Cerebellar cortex (tissue), 1 donor: ENCODE measurements at regions not wholly inside any gene's neighbourhood (a gene's known extent, or its start where the extent isn't known, plus 50 kb on each side); places are given as distances from the start of the nearest gene placed in this dataset.
A peak's percentile ranks its signal among the peaks of the same experiment; 100 is the strongest.
"Not testable (repeated sequence)": the region's sequence is repeated elsewhere in the genome, so short reads cannot be mapped to it uniquely, and the experiment has no call there.

Experiments
- DNase-seq: peaks from one replicate; pipeline ENCODE4 v3.0.0-alpha.2; 2015; ENCODE audit warnings: low spot score

DNA sequence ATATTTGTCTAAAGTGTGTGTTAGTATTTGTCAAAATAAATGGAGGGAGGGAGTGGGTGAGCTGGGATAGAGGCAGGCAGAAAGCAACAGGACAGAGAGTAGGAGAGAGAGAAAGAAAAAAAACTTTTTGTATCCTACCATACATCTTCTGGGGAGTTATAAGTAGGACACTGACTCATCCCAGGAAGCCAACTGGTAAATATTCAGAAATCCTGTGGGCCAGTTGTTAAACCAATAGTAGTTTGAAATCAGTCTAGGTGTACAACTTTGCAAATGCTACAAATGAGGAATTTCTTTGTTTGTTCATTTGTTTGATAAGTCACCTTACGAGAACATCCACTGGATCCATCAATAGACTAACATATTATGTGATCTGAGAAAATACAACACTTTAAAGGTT, 980.9 kb downstream of the GATA3 start:
- no peak for DNase-seq

DNA sequence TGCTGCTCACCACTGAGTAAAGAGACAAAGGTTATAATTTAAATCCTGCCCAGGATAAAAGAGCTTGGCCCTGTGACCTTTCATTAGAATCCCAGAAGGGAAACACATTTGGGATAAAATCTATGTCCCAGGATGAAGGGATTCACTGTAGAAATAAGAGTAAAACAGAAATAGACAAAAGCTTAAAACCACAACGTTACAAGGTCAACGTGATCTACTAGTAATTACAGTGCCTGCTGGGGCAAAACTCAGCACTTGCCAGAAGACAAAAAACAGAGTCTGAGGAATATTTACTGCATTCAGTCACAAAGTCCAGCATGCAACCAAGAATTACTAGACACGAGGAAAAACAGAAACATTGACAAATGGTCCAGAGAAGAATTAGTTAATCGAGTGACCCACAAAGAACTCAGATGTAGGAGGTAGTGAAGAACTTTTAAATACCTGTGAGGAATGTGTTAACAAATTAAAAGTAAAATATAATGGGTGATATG, 982.3 kb downstream of the GATA3 start:
- DNase-seq: no peak

DNA sequence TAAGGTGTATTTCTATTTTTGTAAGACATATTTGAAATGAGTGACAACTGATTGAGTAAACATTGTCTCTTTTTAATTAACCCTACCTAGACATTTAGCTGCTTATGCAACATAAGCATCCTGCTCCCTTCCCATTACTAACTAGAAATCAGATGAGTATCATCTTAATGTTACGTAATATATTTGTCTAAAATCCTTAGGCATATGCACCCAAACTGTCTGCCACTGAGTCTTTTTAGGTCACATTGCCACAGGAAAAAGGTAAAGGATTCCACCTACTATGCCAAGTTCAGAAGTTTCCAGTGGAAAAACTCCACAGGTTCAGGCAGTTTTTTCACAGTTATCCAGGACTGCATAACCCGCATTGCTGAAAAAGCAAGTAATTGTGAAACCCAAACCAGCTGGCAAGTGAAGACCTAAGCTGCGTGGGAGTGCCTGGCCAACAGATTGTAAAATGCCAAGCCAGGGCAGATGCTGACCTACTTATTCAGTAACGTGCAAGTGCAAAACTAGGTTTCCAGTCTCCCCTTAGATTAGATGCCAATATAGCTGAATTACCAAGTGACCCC, 983.7 kb downstream of the GATA3 start:
- peak; percentile 89 for DNase-seq

DNA sequence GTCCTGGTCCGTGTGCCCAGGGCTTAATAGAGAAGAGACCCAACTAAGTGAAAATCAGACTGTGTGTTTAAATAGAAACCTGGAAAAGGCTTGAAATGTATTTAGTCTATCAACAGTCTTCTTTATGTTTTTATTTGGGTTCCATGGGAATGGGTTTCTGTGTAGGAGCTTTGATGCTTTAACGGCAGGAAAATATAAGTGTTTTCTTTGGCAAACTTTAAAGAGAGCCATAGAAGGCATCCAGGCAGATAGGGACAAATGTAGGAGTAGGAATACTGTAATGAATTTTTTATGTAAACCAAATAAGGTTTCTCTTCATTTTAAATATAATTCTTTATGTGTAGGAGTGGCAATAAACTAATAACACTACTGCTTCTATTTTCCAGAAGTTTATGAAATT, 989.0 kb downstream of the GATA3 start:
- no peak for DNase-seq

DNA sequence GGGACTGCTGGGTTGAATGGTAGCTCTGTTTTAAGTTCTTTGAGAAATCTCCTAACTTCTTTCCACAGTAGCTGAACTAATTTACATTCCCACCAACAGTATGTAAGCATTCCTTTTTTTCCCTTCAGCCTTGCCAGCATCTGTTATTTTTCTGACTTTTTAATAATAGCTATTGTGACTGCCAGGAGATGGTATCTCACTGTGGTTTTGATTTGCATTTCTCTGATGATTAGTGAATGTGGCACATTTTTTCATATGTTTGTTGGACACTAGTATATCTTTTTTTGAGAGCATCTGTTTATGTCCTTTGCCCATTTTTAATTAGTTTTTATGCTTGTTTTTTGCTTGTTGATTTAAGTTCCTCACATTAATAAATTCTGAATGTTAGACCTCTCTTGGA, 990.8 kb downstream of the GATA3 start:
- no peak for DNase-seq

DNA sequence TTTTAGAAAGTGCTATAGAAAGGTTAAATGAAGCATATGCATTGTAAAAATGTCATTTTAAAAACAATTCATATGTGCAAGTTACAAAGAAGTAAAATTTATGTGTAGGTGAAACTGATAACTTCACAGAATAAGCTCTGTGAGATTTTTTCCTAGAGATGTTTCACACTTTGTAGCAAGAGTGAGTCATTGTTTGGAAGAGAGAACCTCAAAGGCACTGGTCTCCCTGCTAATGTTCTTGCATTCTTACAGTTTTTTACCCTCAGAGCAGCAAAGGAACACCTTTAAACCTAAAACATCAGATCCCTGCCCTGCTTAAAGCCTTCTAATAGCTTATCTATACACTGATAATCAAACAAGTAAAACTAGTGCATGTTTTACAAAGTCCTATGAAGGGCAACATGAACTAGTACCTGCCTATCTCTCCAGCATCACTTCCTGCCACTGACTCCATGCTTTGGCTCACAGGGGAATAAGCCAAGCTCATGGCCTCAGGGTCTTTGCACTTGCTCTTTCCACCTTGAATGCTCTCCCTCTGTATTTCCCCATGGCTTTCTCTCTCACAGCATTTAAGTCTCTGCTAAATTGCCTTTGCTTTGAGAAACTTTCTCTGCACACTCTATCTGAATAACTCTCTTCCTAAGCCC, 997.0 kb downstream of the GATA3 start:
- DNase-seq: no peak

DNA sequence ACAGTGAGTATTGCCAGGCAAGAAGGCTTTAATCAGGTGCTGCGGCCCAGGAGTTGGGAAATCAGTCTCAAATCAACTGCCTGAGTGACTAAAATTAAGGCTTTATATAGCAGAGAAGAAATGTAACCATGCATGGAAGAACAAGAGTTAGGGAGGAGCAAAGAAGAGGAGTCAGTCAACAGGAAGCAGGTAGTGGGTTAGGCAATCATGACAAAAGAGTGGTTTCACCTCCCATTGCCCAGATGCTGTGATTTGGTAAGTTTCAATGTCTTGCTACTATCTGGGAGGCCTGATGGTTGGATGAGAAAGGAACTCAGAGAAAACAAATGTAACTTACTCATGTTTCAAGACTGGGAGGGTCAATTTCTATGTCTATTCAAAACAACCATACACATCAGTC, 998.3 kb downstream of the GATA3 start:
- no peak for DNase-seq

DNA sequence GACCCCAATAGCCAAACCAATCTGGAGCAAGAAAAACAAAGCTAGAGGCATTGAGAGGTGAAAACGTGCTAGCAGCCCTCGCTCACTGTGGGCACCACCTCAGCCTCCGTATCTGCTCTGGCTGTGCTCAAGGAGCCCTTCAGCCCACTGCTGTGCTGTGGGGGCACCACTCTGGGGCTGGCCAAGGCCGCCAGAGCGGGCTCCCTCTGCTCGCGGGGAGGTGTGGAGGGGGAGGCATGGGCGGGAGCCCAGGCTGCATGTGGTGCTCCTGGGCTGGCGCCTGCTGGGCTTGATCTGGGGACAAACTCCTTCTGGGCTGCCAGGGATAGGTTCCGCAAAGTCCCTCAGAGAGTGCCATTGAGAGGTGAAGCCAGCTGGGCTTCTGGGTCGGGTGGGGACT, 1002.0 kb downstream of the GATA3 start:
- DNase-seq: no peak

DNA sequence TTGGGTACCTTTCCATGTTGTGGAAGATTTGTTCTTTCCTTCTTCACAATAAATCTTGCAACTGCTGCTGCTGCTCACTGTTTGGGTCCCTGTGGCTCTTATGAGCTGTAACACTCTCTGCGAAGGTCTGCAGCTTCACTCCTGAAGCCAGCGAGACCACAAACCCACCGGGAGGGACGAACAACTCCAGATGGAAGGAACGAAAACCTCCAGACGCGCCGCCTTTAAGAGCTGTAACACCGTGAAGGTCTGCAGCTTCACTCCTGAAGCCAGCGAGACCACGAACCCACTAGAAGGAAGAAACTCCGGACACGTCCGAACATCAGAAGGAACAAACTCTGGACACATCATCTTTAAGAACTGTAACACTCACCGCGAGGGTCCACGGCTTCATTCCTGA, 1002.8 kb downstream of the GATA3 start:
- not testable (repeated sequence) for DNase-seq

DNA sequence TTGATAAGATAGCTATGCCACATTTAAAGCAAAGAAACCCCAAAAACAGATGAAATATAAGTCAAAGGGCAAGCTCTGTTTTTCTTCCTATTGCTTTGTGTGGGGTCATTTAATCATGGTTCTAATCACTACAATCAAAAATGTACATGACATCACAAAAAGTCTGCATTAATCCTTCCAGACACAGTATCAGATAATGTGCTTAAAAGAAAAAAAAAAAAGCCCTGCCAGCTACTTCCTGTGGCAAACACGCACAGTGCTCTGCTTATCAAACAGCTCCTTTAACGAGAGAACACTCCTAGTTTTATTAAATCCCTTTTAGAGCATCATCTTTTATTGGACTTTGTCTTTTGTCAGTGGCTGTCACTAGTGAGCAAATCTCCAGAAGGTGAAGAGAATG, 1005.8 kb downstream of the GATA3 start:
- no peak for DNase-seq

DNA sequence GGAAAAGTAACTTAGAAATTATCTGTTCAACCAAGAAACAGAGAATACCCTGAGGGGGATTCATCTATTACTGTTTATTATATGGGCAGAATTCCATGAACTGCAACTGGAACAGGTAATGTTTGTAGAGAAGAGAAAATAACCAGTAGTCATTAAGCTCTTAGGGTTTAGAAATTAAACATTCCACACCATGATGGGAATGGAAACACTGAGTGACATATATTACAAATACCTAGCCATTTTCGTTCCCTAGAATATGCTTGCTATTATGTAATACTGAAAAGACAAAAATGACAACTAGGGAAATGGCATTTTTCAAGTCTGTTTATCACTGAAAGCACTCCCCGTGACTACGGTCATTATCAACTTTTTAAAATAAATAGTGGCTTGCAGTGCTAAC, 1007.4 kb downstream of the GATA3 start:
- no peak for DNase-seq

DNA sequence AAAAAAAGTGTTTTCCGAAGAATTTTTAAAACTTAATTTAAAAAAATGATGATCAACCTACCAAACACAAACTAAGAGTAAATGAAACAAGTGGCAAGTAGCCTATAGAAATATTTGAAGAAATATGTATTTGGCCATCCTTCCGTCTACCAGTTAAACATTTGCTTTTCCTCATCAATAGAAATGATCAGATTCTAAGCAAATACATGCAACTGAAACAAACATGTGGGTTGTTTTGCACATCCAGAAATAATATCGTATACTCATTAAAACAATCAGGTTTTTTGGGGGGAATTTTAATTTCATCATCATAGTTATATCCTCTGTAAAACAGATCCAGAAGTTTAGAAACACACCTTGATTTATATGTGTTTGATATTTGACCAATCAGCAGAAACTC, 1011.7 kb downstream of the GATA3 start:
- no peak for DNase-seq

DNA sequence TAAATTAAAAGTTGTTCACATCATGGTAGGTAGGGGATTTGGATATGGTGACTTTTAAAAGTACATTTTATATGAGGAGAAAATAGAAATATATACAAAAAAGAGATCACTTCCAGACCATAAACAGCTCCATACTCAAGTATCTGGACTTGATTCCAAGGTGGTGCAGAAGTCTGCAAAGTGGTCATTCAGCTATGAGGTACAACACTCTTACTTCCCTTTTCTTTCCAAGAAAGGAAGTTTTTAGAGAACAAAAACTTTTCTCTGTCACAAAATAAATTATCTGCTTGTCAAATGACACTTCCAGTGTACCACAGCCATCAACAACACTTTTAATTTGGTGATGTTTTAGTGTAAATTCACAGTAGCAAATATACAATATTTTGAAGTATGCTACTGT, 1013.5 kb downstream of the GATA3 start:
- DNase-seq: no peak

DNA sequence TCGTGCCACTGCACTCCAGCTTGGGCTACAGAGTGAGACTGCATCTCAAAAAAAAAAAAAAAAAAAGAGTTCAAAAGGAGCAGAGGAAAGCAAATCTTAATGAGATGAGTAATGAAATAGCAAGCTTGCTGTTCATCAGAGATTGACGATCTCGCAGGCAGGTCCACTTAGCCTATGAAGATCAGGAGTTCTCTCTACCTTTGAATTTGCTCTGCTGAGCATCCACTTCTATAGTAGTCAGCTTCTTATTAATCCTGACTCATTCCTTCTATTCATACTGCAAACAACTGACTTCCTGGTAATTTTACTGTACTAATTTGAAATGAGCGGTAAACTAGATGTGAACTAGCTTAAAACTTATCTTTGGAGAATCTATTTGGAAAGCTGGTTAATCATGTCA, 1014.6 kb downstream of the GATA3 start:
- no peak for DNase-seq

DNA sequence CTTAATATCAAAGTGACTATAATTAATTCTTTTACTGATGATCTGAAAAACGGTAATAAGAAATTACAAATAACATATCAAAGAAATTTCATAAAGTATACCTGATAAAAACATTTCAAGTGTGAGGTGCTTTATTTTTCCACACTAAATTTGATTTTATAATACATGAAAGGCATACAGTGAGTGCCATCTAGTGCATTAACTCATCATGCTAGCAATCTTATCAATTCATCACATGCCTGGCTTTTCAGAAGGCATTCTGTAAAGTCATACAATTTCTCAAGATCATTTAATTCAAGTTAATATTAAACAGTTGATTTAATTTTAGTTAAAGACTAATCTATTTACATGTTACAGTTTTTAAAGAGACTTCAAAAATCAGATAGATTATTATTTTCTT, 1020.9 kb downstream of the GATA3 start:
- DNase-seq: no peak

DNA sequence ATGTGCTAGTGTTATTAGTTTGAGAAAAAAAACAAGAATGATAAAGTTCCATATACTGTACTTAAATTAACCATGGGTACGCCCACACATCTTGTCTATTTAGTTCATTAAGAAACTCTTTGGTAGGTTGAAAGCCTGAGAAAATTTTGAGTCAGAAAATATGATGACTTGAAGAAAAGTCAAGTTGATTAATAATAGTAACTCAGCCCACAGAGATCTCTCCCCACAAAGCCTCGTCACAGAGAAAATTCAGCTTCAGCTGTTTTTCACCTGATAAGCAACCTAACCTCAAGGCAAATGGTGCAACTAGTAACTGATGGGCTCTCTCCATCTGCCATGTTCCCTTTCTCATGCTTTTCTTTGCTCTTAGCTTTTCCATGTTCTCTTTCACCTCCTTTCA, 1021.6 kb downstream of the GATA3 start:
- no peak for DNase-seq

DNA sequence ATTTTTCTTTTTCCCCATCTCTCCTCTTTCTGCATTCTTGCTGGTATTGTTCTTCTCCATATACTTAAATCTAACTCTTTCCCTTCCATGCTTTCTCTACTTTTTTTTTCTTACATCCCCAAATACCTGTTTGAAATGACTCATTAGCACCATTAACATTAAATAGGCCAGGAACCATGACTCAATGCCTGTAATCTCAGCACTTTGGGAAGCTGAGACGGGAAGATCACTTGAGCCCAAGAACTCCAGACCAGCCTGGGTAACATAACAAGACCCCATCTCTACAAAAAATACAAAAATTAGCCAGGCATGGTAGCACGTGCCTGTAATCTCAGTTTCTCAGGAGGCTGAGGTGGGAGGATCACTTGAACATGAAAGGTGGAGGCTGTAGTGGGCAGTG, 1026.8 kb downstream of the GATA3 start:
- no peak for DNase-seq

DNA sequence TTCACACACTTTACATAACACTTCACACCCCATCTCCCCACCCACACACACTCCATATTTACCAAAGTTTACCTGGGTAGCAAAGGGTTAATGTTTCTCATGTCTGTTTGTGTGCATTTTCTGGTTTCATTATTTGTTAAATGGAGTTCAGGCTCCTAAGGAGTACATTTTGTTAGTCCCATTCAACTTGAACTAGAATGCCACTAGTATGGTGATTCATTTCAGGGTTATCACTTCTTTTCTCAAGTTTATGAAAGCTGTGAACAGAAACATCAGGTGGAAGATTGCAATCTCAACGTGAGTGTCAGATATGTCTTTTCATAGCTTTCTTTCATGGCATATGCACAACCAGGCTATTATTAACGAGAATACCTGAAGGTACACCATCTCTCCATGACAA, 1027.5 kb downstream of the GATA3 start:
- no peak for DNase-seq

DNA sequence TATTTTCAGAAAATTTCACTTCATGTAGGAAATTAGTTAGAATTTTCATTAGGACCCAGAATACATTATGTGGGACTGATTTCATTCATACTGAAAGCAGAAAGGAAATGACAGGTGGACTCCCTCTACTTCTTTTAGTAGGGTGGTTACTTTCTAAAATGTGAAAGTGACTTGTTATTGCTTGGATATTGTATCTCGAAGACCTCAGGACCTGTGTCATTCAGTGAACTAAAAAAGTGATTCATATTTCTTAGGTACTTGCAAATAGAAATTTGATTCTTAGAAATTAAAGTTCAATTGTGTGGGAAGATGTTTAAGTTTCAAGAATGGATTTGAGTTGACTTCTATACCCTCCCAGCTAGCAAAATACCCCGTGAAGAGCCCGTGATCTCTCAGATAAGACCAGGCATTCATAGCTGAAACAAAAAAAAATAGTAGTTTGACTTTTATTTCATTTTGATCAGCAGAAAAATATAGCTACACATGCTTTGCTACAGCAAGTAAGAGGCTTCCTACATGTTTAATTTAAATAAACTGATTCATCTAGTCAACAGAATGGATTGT, 1037.1 kb downstream of the GATA3 start:
- no peak for DNase-seq

DNA sequence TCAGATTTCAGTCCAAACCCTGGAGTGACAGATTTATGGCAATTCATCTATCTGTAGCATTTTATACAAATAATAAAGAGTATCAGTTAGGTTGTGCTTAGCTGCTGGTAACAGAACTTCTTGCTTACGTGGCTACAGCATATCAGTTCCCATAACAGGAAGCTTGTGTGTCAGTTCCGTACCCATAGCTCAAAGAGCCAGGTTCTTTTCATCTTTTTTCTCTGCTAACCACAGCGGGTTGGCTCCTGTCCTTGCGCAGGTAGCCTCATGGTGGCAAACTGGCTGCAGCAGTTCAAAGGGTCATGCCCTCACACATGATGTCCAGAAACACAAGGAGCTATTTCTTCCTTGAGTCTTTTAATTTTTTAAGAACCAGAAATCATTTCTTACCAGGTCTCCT, 1041.8 kb downstream of the GATA3 start:
- DNase-seq: no peak

DNA sequence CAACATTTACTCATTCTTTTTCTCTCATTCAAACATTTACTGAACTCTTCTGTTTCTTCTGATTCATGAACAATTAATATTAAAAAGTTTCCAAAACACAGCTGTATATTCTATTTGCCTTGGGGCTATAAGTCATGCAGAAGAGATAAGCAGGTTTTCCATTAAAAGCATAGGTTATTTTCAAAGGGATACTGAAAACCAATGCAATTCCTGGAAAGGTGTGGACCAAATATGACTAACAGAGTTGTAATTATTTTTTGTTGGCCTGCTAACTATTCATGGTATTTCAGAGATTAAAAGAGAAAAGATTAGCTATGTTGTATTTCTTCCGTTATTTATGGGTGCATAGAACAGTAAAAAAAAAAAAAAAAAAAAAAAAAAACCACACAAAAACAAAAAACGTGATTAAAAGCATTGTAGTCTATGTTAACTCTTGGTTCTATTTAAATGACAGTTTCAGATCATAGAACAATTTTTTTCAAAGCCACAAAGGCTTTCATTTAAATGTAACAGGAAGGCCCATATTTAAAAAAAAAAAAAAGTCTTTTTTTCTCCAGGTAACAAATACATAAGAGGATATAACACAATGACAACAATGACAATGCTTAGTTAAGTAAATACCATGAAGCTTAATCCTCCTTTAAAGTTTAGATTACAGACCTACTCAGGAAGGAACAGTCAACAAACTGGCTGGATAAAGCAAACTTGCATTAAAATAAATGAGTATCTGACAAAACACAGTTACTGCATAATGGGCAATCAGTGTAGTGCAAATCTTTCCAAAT, 1042.9 kb downstream of the GATA3 start:
- DNase-seq: no peak

DNA sequence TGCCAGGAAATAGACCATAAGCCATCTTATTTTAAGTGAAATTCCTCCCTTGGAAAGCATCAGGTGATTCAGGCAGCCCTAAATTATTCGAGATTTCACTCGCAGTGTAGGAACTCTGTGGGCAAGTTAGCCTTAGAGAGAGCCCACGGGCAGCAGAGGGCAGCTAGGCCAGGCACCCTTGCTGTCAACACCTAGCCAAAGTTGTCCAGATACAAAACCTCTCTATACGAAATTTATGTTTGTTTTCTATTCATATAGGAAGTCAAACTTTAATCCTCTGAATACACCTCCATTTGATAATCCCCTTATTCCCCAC, 1043.5 kb downstream of the GATA3 start:
- DNase-seq: no peak

DNA sequence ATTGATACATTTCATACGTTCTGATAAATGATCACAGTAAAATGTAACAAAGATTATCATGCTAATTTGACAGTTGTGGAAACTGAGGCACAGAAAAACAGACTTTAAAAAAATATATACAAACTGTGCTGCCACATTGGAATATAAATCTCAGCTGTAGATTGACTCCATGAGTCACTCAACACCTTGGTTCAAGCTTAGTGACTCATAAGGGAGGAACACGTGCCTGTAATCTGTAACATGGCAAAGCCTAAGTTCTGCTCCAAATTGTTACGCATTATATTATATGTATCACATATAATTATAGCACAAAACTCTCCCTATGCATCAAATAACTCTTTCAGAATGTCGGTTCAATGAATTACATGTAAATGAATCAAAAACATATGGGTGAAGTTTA, 1047.5 kb downstream of the GATA3 start:
- DNase-seq: no peak
